ENCODE measurements at regions not wholly inside any gene's neighbourhood (a gene's known extent, or its start where the extent isn't known, plus 50 kb on each side); places are given as distances from the start of the nearest gene placed in this dataset.
"Not testable (repeated sequence)": the region's sequence is repeated elsewhere in the genome, so short reads cannot be mapped to it uniquely, and the experiment has no call there.

DNA sequence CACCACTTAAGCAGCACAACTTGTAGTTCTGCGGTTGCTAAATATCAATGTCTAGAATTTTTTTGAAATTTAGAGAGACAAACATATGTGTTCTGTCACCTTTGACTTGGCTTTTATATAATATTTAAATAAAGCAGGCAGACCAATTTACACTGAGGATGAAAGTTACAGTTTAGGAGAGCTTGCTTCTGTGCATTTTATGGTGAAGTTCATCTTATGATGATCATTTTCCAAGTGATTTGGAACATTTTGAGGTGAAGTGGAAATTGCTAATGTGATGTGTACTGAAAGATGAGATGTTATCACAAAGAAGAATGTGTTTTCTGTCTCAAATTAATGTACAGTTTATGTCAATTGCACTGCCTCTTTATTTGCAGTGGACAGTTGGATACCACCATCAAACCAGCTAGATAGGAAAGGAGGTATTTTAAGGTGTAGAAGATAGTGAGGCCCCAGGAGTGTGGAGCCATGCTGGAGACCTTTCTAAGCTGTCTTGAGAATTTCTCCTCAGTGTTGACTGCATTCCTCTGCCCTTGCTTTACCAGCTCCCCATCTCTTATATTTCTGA lies 461.9 kb downstream of the UTRN start:
- no peak for DNase-seq (ENCODE audit: low read depth in 4 of 4, low spot score in 1 of 4)

DNA sequence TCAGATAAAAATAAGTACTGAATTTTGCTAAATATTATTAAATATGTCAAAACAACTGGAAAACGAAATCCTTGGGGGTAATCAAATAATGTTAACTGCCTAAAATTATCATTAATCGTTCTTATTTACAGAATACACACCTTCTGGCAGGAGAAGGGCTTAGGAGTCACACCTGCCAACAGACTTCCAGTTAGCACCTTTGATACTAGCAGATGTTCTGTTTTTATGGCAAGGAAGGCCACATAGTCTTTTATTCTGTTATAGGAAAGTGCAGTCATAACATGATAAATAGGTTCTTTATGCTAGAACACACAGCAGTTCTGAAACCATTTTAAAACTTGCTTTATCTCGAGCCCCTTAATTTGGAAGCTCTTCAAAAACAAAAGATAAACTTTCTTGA lies 464.1 kb downstream of the UTRN start:
- no peak for DNase-seq (ENCODE audit: low read depth in 4 of 4, low spot score in 1 of 4)

DNA sequence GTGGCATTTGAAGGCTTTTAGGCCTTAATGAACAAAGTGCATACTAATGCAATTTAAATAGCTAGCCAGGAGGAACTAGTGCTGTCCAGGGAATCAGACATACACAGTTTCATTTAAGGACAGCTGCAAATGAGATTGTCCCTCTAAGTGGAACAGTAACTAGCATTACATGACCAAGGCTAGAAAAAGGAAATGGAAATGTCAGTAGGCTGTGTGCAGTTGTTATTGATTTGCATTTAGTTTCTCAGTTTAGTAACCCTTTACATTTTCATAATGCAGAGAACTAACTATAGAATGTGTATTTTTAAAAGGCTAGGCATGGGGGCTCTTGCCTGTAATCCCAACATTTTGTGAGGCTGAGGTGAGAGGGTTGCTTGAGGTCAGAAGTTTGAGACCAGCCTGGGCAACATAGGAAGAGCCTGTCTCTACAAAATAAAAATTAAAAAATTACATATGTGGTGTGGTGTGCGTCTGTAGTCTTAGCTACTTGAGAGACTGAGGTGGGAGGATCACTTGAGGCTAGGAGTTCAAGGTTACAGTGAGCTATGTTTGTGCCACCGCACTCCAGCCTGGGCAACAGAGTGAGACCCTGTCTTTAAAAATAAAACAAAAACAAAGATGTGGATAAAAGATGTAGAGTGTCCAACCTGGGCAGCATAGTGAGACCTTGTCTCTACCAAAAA lies 468.0 kb downstream of the UTRN start:
- no peak for DNase-seq (ENCODE audit: low read depth in 4 of 4, low spot score in 1 of 4)

DNA sequence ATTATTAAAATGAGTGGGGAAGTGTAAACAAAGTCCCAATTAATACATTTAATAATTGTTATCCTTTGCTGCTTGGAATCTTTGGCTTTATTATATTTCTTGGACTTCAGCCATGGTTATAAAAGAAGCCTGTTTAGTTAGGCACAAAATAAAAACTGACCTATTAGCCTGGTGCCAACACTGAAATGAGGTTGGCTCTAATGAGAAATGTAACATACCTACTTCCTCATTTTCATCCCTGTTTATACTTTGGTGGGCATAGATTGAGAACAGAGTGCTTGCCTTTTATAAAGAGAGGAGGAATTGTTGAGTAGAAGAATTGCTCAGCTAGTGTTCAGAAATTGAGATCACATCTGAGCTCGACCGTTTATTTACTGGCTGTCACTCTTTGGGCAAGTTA lies 471.3 kb downstream of the UTRN start:
- no peak for DNase-seq (ENCODE audit: low read depth in 4 of 4, low spot score in 1 of 4)

DNA sequence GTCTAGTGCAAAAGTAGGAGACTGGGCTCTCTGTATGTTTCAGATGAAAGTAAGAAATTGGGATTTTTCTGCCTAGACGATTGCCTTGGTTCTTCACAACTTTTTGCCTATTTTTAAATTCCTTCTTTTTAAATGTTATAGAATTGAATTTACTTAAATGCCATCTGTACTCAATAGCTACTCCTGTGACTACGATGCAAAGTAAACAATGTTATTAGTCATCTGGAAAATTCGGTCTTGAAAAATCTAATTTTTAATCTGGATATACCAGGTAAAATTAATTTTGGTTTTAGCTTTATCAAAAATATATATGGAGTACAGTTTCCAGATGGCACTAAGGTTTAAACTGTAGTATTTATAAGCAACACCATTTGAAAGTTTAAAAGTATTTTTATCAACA lies 472.2 kb downstream of the UTRN start:
- DNase-seq (ENCODE audit: low read depth in 4 of 4, low spot score in 1 of 4): no peak

DNA sequence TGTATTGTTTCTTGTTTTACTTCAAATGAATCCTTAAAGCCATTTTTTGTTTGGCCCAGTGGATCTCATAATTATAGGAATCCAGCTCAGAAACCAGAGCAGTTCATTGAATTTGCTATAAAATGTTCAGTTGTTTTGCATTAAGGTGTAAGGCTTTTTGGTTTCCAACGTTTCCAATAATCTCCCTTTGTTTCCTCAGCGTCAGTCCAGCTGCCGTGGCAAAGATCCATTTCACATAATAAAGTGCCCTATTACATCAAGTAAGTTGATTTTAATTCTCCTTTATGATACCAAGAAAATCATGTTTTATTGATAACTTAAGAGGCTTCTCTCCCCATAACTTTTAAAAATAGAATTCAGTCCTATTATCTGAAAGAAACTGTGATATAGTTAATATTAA lies 472.6 kb downstream of the UTRN start:
- no peak for DNase-seq (ENCODE audit: low read depth in 4 of 4, low spot score in 1 of 4)

DNA sequence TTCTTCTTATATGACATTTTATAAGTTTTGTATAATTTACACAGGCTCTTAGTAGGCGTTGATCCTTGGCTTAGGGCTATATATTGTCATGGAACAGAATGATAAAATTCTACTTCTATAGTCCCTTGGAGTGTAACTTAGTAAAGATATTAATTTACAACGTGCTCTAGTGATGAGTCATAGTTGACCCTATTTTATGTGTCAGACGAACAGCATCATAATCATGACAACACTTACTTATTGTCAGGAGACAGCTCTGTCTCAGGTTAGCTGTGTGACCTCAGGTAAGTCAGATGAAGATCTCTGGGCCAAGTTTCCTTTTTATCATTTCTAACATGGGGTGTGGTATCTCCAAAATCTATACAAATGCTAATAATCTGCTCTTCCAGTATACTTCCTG lies 473.5 kb downstream of the UTRN start:
- no peak for DNase-seq (ENCODE audit: low read depth in 4 of 4, low spot score in 1 of 4)

DNA sequence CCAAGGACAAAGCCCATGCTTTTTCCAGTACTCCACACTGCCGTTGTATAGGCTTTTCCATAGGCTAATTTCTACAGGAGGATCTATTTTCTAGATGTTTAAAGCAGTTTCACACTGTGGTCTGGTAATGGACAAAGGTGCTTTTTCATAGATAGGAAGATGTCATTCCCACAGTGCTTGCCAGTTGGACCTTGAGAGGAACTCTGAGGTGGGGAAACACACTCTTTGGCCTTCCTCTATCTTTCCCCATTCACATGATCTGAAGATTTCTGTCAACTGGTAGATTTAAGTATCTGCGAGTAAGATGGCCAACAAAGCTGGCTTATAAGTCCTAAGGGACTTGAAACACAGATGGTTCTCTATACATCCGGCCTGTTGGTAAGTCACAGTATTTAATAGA lies 477.3 kb downstream of the UTRN start:
- DNase-seq (ENCODE audit: low read depth in 4 of 4, low spot score in 1 of 4): no peak

DNA sequence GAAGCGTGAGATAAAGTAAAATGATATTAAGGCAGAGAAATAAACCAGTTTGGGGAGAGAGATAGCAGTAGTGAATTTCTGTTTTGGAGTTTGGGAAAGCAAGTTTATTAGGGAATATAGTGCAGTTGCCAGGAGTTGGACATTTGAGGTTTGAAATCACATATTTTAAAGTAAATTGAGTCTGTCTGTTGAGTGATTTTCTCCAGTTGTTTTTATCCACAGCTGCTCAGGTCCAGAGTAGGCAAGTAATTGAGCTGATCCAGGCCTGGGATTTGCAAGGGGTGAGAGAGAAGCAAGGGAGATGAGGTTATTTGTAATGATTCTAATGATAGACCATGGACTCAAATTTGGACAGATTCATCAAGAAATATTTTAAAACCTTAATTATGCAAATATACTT lies 481.9 kb downstream of the UTRN start:
- DNase-seq (ENCODE audit: low read depth in 4 of 4, low spot score in 1 of 4): no peak

DNA sequence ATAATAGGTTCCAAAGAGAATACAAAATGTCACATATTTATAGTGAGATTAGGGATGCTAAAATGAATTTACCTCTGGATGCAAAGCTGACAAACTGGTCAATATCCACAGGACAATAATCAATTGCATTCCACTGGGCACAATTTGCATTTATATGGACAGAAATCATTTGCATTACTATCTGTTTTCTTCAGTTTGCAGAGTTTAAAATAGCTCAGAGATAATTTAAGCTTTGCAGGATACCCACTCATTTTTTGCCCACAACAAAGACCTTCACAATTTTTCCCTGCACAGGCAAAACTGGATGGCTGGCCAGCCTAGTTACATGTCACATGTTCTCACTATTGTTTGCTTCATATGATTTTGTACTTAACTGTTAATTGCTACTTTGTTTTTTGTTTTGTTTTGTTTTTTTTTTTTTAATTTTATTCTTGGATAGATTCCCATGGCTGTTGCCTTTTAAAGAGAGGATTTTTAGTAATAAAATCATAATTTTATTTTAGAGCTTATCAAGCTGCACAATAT lies 483.5 kb downstream of the UTRN start:
- DNase-seq (ENCODE audit: low read depth in 4 of 4, low spot score in 1 of 4): no peak

DNA sequence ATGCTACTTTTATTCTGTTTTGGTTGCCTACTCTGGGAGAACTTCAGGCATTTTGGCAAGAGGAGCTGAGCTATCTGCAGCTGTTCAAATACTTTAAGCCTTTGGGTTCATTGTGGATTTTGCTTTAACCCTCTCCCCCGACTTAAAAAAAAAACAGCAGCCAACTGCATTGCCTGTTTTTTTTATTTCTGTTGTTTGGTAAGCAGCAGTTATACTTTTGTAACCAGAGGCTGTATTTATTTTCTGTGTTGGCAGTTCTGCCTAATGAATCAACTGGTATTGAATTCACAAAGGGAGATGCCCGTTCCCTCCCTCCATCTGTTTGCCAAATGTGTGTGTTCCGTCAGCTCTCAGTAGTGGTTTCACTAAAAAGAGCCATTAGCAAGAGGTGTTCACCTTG lies 484.0 kb downstream of the UTRN start:
- no peak for DNase-seq (ENCODE audit: low read depth in 4 of 4, low spot score in 1 of 4)

DNA sequence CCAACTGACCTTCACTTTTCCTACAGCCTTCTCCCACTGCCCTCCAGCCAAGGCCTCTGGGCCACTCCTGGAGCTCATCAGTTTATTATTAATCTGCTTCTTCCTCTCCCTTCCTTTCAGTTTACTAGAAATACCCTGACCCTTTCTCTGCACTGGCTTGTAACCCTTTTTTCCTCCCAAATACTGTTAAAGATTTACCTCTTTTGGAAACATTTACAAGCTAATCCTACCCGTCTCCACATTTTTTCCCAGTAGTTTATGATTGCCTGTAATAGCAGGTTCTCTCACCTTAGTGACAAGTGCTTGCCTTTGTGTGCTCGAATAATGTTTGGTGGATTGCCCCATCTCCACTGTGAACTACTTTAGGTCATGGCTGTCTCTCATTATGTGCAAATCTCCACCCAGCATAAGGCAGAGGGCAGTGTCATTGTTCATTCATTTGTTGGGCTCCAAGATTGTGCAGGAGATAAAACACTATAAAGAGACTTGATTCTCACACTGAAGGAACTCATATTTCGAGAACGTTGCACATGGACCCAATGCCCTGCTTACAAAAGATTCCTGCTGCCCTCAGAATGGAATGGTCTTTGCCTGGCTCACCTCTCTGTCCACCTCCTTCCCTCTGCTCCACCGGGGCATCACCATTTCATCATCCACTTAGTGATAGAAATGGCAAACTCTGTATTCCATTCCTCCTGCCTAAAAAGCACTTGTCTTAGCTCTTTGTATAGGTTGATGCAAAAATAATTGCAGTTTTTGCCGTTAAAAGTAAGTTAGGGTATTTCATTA lies 491.1 kb downstream of the UTRN start:
- no peak for DNase-seq (ENCODE audit: low read depth in 4 of 4, low spot score in 1 of 4)

DNA sequence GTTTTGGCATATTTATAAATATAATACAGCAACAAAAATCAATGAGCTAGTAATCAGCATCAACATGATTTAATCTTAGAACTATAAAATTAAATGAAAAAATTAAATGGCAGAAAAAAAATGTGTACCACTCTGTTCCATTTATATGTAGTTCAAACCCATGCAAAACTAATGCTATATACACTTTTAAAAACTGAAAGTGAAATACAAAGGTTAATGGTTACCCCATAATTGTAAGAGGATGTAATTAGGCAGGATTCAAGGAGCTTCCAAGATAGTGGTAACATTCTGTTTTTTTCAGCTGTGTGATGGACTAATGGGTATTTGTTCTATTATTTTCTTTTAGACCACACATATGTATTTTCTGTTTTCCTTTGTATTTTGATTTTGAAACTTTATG lies 492.1 kb downstream of the UTRN start:
- no peak for DNase-seq (ENCODE audit: low read depth in 4 of 4, low spot score in 1 of 4)

DNA sequence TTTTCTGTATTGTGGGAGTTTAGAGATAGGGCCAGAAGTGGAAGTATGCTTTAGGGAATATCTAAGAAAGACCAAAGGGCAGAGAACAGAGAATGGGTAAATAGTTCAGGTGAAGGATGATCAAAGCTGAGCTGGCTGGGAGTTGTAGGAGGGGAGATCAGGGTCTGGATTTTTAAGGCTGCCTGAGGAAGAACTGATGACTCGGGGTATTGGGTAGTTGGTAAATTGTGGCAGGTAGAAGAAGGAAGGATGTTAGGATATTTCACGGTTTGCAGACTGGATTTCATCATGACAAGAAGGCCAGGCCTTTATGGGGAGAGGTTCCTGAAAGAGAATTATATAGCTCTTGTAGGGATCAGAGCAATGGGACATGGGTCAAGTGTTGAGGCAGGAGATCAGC lies 492.9 kb downstream of the UTRN start:
- no peak for DNase-seq (ENCODE audit: low read depth in 4 of 4, low spot score in 1 of 4)

DNA sequence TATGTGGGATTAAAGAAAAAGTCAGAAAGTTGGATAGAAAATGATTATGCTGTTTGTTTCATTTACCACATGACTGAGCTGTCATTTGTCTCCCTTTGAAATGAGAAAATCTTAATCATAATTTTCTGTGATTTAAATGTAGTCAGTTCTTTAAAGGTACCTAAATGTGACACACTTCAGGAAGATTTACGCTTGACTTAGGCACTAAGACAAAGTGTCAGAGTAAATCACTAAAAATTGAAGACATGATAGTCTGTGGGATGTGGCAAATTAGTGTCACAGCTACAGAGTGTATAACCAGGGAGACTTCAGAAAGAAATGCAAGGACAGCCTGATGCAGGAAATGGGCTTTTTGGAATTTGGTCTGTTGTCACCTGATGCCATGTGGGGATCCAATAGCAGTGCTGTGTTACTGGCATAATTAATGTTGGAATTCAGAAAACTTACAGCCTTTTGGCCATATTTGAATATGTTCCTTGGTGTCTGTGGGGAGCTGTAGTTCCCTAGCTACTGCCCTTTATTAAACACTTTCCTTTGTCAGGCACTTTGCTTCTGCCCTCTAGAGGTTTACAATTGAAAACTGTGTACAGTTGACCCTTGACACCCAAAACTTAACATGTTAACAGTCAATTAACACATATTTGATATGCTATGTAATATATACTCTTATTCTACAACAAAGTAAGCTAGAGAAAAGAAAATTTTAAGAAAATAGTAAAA lies 493.8 kb downstream of the UTRN start:
- no peak for DNase-seq (ENCODE audit: low read depth in 4 of 4, low spot score in 1 of 4)

DNA sequence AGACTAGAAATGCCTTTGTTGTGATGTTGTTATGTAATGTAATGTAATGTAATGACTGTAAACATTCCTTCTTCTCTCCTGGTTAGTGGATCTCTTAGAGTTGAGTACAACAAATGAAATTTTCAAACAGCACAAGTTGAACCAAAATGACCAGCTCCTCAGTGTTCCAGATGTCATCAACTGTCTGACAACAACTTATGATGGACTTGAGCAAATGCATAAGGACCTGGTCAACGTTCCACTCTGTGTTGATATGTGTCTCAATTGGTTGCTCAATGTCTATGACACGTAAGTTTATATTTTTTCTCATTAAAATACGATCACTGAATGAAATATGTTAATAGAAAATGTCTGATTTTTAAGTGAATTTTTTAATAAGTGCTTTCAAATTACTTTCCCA lies 496.7 kb downstream of the UTRN start:
- DNase-seq (ENCODE audit: low read depth in 4 of 4, low spot score in 1 of 4): no peak

DNA sequence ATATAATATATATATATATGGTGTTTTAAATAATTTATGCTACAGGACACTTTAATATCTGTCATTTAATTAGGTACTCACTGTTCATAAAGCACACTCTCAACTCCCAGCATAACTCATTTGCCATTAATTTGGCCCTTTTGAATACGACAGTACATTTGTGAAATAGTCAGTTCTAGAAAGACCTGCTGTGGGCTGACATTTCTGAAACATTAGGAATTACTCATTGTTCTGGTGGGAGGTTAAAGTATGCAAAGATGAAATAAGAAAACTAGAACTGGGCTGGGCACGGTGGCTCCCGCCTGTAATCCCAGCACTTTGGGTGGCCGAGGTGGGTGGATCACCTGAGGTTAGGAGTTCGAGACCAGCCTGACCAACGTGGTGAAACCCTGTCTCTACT lies 497.5 kb downstream of the UTRN start:
- DNase-seq (ENCODE audit: low read depth in 4 of 4, low spot score in 1 of 4): no peak

DNA sequence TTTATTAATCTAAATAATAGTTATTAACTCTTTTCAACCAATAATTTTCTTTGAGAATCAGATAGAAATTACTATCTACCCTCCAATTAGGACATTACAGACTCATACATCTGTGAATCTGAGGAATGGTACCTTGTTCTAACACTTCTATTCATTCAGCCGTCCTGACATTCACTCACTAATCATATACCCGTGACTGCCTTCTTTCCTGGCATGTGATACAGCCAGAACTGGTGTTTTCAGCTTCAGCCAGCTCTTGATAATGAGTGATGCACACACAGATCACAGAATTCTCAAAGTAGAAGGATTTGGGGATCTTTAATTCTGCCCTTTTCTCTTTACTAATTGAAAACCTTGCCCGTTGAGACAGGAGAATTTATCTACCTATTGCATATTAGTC lies 499.9 kb downstream of the UTRN start:
- DNase-seq (ENCODE audit: low read depth in 4 of 4, low spot score in 1 of 4): no peak

DNA sequence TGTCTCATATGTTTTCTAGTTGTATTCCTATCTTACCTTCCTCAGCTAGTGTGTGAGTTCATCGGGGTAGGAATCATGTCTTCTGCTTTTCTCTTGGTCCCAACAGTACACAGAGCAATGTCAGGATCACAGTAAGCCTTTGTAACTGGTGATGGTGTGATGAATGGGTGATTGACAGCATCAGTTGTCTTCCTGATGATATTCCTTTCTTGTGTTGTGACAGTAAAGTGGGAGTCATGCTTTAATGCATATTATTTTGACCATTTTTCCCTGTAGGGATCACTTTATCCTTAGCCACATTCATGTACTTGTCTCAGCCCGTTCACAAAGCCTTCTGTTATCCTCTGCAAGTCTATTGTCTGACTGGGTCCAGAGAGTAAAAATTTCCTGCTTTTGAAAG lies 501.7 kb downstream of the UTRN start:
- no peak for DNase-seq (ENCODE audit: low read depth in 4 of 4, low spot score in 1 of 4)

DNA sequence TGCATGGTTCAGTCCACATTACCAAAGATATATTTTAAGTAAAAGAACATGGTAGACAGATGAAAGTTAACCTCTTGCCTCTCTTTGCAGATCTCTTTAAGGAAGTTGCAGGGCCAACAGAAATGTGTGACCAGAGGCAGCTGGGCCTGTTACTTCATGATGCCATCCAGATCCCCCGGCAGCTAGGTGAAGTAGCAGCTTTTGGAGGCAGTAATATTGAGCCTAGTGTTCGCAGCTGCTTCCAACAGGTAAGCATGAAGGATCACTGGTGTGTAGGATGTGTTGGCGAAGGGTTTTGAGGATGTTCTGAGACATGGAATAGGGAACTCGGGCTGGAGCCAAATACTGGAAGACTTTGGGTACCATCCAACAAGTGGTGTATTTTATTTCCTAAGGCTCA lies 508.6 kb downstream of the UTRN start:
- no peak for DNase-seq (ENCODE audit: low read depth in 4 of 4, low spot score in 1 of 4)

DNA sequence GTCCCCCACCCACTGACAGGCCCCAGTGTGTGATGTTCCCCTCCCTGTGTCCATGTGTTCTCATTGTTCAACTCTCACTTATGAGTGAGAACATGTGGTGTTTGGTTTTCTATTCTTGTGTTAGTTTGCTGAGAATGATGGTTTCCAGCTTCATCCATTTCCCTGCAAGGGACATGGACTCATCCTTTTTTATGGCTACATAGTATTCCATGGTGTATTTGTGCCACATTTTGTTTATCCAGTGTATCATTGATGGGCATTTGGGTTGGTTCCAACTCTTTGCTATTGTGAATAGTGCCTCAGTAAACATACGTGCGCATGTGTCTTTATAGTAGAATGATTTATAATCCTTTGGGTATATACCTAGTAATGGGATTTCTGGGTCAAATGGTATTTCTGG lies 509.9 kb downstream of the UTRN start:
- DNase-seq (ENCODE audit: low read depth in 4 of 4, low spot score in 1 of 4): not testable (repeated sequence)

DNA sequence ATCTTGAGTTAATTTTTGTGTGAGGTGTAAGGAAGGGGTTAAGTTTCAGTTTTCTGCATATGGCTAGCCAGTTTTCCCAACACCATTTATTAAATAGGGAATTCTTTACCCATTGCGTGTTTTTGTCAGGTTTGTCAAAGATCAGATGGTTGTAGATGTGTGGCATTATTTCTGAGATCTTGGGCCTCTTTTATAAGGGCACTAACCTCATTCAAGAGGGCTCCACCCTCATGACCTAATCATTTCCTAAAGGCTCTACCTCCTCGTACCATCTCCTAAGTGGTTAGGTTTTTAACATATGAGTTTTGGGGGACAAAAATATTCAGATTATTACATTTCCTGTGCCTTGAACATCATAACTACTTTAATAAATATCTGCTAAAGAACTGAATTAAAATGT lies 510.9 kb downstream of the UTRN start:
- no peak for DNase-seq (ENCODE audit: low read depth in 4 of 4, low spot score in 1 of 4)

All from stimulated activated CD4-positive, alpha-beta T cell treated with anti-CD3 and anti-CD28 coated beads, Interleukin-1b, Interleukin-23, amount 100 ng/mL, for 24 hours (primary cell).